K562 (cell line): ENCODE measurements at regions not wholly inside any gene's neighbourhood (a gene's known extent, or its start where the extent isn't known, plus 50 kb on each side); places are given as distances from the start of the nearest gene placed in this dataset.

Experiments
- ATAC-seq: fragments of 200-7000 bp; cut with Tn5 transposase; 3 replicates; pipeline ENCODE4 v1.9.1; 2020; ENCODE audit warnings: moderate library complexity
- BruUV-seq: library from RNA; stranded (reverse); fragments of 400-500 nt; replicated peaks from 2 replicates; lab custom pipeline; 2021; lab: Mats Ljungman, UMichigan
- CTCF ChIA-PET: fragments of 300-600 bp; formaldehyde crosslinking; extraction: SDS; loops from one replicate; lab custom pipeline; 2021; ENCODE audit warnings: low intra/inter-chr PET ratio; lab: Yijun Ruan, JAX
- POLR2A ChIA-PET: fragments of 300-600, 350-650 bp; sonication (Branson Sonifier 250); formaldehyde crosslinking; extraction: SDS; loops from one replicate; lab custom pipeline; 2021; ENCODE audit warnings: antibody characterized with exemption, inconsistent platforms; lab: Yijun Ruan, JAX
- DNase-seq, 4 experiments: peaks; one replicate each; pipeline versions ENCODE4 v3.0.0 to v3.0.0-alpha.2; 2011 to 2018; ENCODE audit warnings: low spot score in 3 of 4, mixed read lengths in 3 of 4; ENCODE audit errors: extremely low read depth in 1 of 4
- FAIRE-seq: peaks from 2 replicates; lab custom pipeline; 2011; peaks lifted over from hg19 to GRCh38; lab: Jason Lieb, UNC
- H2AFZ ChIP-seq: 2 replicates; pipeline ENCODE4 v1.6.0; 2011; ENCODE audit warnings: low read depth, low read length, control low read depth, inconsistent platforms
- H3K27ac ChIP-seq: fragments of 200-600 bp; 3 replicates; pipeline ENCODE4 v1.8.0; 2011; ENCODE audit warnings: low read depth, mild to moderate bottlenecking, control low read depth, inconsistent platforms, low read length, moderate library complexity, mixed read lengths; ENCODE audit errors: extremely low read depth
- H3K27me3 ChIP-seq, 2 experiments: fragments of 300-600 bp in 1 of 2; 2 replicates in 1 of 2; 3 replicates in 1 of 2; pipeline versions ENCODE4 v1.6.0 to v1.8.0; 2011; ENCODE audit warnings: inconsistent platforms in 2 of 2, low read length in 2 of 2, mild to moderate bottlenecking in 1 of 2, mixed read lengths in 1 of 2, moderate library complexity in 1 of 2; ENCODE audit not compliant: control insufficient read depth in 2 of 2, insufficient read depth in 2 of 2
- H3K36me3 ChIP-seq: fragments of 300-600 bp; 3 replicates; pipeline ENCODE4 v1.8.0; 2011; ENCODE audit warnings: mild to moderate bottlenecking, low read length, inconsistent platforms; ENCODE audit not compliant: control insufficient read depth, insufficient read depth
- H3K4me1 ChIP-seq, 2 experiments: fragments of 200-600 bp in 1 of 2; replicated peaks in 1 of 2; 2 replicates in 1 of 2; 3 replicates in 1 of 2; pipeline versions ENCODE4 v1.5.1 to v1.8.0; 2011; ENCODE audit warnings: inconsistent platforms in 2 of 2, low read length in 2 of 2, mild to moderate bottlenecking in 1 of 2, mixed read lengths in 1 of 2, moderate library complexity in 1 of 2; ENCODE audit not compliant: control insufficient read depth in 2 of 2, insufficient read depth in 2 of 2
- H3K4me2 ChIP-seq: 2 replicates; pipeline ENCODE4 v1.6.1; 2011; ENCODE audit warnings: low read length, control low read depth, inconsistent platforms, mixed read lengths; ENCODE audit not compliant: insufficient read depth
- H3K4me3 ChIP-seq: fragments of 200-600 bp; sonication (generic), shearing (Covaris generic); 2 replicates; pipeline ENCODE4 v1.5.1; 2016; ENCODE audit warnings: control low read depth, inconsistent platforms
- H3K79me2 ChIP-seq: fragments of 200-600 bp; 3 replicates; pipeline ENCODE4 v1.8.0; 2011; ENCODE audit warnings: low read length, inconsistent platforms; ENCODE audit not compliant: control insufficient read depth, insufficient read depth
- H3K9ac ChIP-seq, 2 experiments: 2 replicates each; pipeline versions ENCODE4 v1.6.0 to v1.6.1; 2011; ENCODE audit warnings: low read depth in 2 of 2, low read length in 2 of 2, control low read depth in 1 of 2, inconsistent platforms in 1 of 2, mild to moderate bottlenecking in 1 of 2, mixed read lengths in 1 of 2; ENCODE audit not compliant: insufficient read depth in 1 of 2
- H3K9me1 ChIP-seq: one replicate; pipeline ENCODE4 v1.6.0; 2011; ENCODE audit warnings: inconsistent platforms, mild to moderate bottlenecking, low read length, moderate library complexity; ENCODE audit not compliant: control insufficient read depth, insufficient read depth
- H3K9me3 ChIP-seq: replicated peaks from 2 replicates; pipeline ENCODE4 v1.5.1; 2011; ENCODE audit warnings: low read depth, low read length, inconsistent platforms; ENCODE audit not compliant: control insufficient read depth, insufficient read depth
- H4K20me1 ChIP-seq: replicated peaks from 2 replicates; pipeline ENCODE4 v1.6.1; 2011; ENCODE audit warnings: low read length, inconsistent platforms, mixed read lengths; ENCODE audit not compliant: control insufficient read depth, insufficient read depth
- ARID2 ChIP-seq: fragments of 450-650 bp; IDR thresholded peaks from 2 replicates; pipeline ENCODE4 v1.6.1; 2017; ENCODE audit warnings: antibody characterized with exemption, mild to moderate bottlenecking
- CBFA2T3 ChIP-seq: fragments of 450-650 bp; IDR thresholded peaks from 2 replicates; pipeline ENCODE4 v1.6.1; 2017
- CTCF ChIP-seq, 3 experiments: IDR thresholded peaks in 2 of 3; conservative IDR thresholded peaks in 1 of 3; 2 replicates each; pipeline ENCODE4 v1.5.1; 2011 to 2012; ENCODE audit warnings: low read length in 3 of 3, mild to moderate bottlenecking in 3 of 3, control low read depth in 2 of 3, improper control_type of control experiment in 1 of 3, inconsistent platforms in 1 of 3, low read depth in 1 of 3, mixed read lengths in 1 of 3, moderate library complexity in 1 of 3; ENCODE audit not compliant: insufficient read depth in 2 of 3
- JUNB ChIP-seq: fragments of 450-650 bp; formaldehyde crosslinking; conservative IDR thresholded peaks from 2 replicates; pipeline ENCODE4 v1.4.0; 2020; ENCODE audit warnings: mild to moderate bottlenecking
- KDM4B ChIP-seq, 2 experiments: fragments of 450-650 bp in 1 of 2; sonication (generic) in 1 of 2; IDR thresholded peaks; 2 replicates each; pipeline ENCODE4 v1.6.1; 2016 to 2017; ENCODE audit warnings: borderline replicate concordance in 2 of 2, antibody characterized with exemption in 1 of 2, low read depth in 1 of 2, mild to moderate bottlenecking in 1 of 2
- KLF16 ChIP-seq: IDR thresholded peaks from 2 replicates; pipeline ENCODE4 v1.6.1; 2016; ENCODE audit warnings: antibody characterized with exemption
- NFATC3 ChIP-seq: fragments of 450-650 bp; IDR thresholded peaks from 2 replicates; pipeline ENCODE4 v1.6.1; 2017; ENCODE audit warnings: mild to moderate bottlenecking
- REST ChIP-seq, 2 experiments: fragments of 450-650 bp; formaldehyde crosslinking in 1 of 2; IDR thresholded peaks; 2 replicates each; pipeline versions ENCODE4 v1.4.0 to v1.6.1; 2014 to 2020; ENCODE audit warnings: mild to moderate bottlenecking in 2 of 2, borderline replicate concordance in 1 of 2, low read depth in 1 of 2
- RFX1 ChIP-seq: fragments of 450-650 bp; IDR thresholded peaks from 2 replicates; pipeline ENCODE4 v1.6.1; 2016; ENCODE audit warnings: mild to moderate bottlenecking, moderate library complexity
- TCF3 ChIP-seq: sonication (generic); formaldehyde crosslinking; IDR thresholded peaks from 2 replicates; pipeline ENCODE4 v1.4.0; 2020; ENCODE audit warnings: mild to moderate bottlenecking, missing genetic modification reagents
- ZNF436 ChIP-seq: fragments of 250-450, 450-650 bp; sonication (Bioruptor Pico); formaldehyde crosslinking; IDR thresholded peaks from 2 replicates; pipeline ENCODE4 v1.7.0; 2020; ENCODE audit warnings: mild to moderate bottlenecking
- ZNF778 ChIP-seq: fragments of 450-650 bp; formaldehyde crosslinking; IDR thresholded peaks from 2 replicates; pipeline ENCODE4 v1.4.0; 2020; ENCODE audit warnings: mild to moderate bottlenecking, moderate library complexity
- WGBS: fragments of 100-300 bp; shearing (Covaris generic); methylation state at CpG from one replicate; pipeline ENCODE4 v1.1.6; 2016; ENCODE audit warnings: low coverage, mixed read lengths; ENCODE audit not compliant: insufficient coverage; ENCODE audit errors: missing lambda C conversion rate; 5-methylcytosine and 5-hydroxymethylcytosine counted together
- in situ Hi-C: fragments of 300-500 bp; cut with MboI; formaldehyde crosslinking; loops from 4 replicates; pipeline ENCODE4 v1.15.0; 2018; ENCODE audit warnings: inconsistent platforms, mixed read lengths
- intact Hi-C: fragments of 100-400 bp; cut with micrococcal nuclease; formaldehyde crosslinking; loops from 2 replicates; pipeline ENCODE4 v1.14.2; 2022

- DNase-seq (peak; percentile 69 to 83 (median 80)), FAIRE-seq (peak; percentile 93), ATAC-seq (peak; percentile 96)
- no peak overlapping the region for H3K4me2 ChIP-seq
- in situ Hi-C loops, result loop anchor here (5.0 kb wide), 1 partner anchor 192 kb away; no protein-coding TSS in a partner anchor
- CTCF ChIA-PET, result interaction anchor here (0.7 to 2.3 kb wide), 4 partner anchors 191 to 404 kb away, joined by 3 to 25 read pairs (median 4); no protein-coding TSS in a partner anchor
- peaks cover 6% of the 10 kb centered on the region; the same call in 1 of the 2 replicates for H4K20me1 ChIP-seq
- H3K4me1 ChIP-seq, result no peaks in the 10 kb centered on the region
- POLR2A ChIA-PET, result interaction anchor here (0.6 to 1.6 kb wide), 5 partner anchors 8 to 389 kb away, joined by 3 to 5 read pairs (median 4); no protein-coding TSS in a partner anchor
- H3K4me3 ChIP-seq, result no peak overlapping the region
- BruUV-seq, result no TSS peak
- peaks cover 8 to 14% of the 10 kb centered on the region in 2 experiments; a peak in 4 of 5 replicates for H3K27me3 ChIP-seq
- peaks cover 3% of the 10 kb centered on the region; the same call in 1 of the 3 replicates for H3K36me3 ChIP-seq
- no peaks in the 10 kb centered on the region for H3K9me3 ChIP-seq
- no peak overlapping the region for H3K27ac ChIP-seq
- H3K9me1 ChIP-seq, result no peaks in the 10 kb centered on the region
- H2AFZ ChIP-seq, result no peak overlapping the region
- no peaks in the 10 kb centered on the region for H3K79me2 ChIP-seq
- H3K9ac ChIP-seq, result no peak overlapping the region
- intact Hi-C loops, result loop anchor here (1.0 to 10.0 kb wide), 3 partner anchors 85 to 212 kb away; no protein-coding TSS in a partner anchor
- 0% methylated on average over 3 of the region's 3 CpGs for WGBS
- TF ChIP-seq ZNF436 (CRISPR knock-in tag) (no peak), KDM4B (IDR thresholded peaks at IDR 0.05; ENCODE audit: borderline replicate concordance in 2 of 2, low read depth in 1 of 2) (0 out of 4 replicates have a peak, but pooled peaks of 1 of the 2 experiments have one; percentile 41), CTCF (IDR thresholded peaks at IDR 0.05 in 2 of 3, conservative IDR thresholded peaks at IDR 0.05 in 1 of 3; ENCODE audit: insufficient read depth in 2 of 3, low read depth in 1 of 3, low read length in 3 of 3) (peak; percentile 94 to 96 (median 96)), JUNB (CRISPR knock-in tag) (no peak), ARID2 (peak; percentile 47; the same call in 1 of the 2 replicates), TCF3 (CRISPR knock-in tag) (no peak), REST (IDR thresholded peaks at IDR 0.05; ENCODE audit: borderline replicate concordance) (peak; percentile 76), REST (CRISPR knock-in tag; IDR thresholded peaks at IDR 0.05; ENCODE audit: low read depth) (no peak), NFATC3 (no peak), RFX1 (no peak), CBFA2T3 (no peak), ZNF778 (no peak), KLF16 (0 out of 2 replicates have a peak, but pooled peaks have one; percentile 9)
Measured at GRCh38 chr17:45640141-45640850, 143.8 kb upstream of the CRHR1 start.
